OCI-LY3 (cell line): ENCODE measurements at regions not wholly inside any gene's neighbourhood (a gene's known extent, or its start where the extent isn't known, plus 50 kb on each side); places are given as distances from the start of the nearest gene placed in this dataset.

Source experiments
- H2AFZ ChIP-seq: fragments of 200-600, 300-600 bp; shearing (Covaris generic); 2 replicates; pipeline ENCODE4 v1.6.0; 2014; ENCODE audit warnings: antibody characterized with exemption, low read depth, low read length
- H3K27ac ChIP-seq: fragments of 200-600, 300-600 bp; sonication (generic); 2 replicates; pipeline ENCODE4 v1.5.1; 2014; ENCODE audit warnings: mild to moderate bottlenecking, low read length, moderate library complexity, mixed read lengths
- H3K27me3 ChIP-seq: fragments of 200-600, 300-600 bp; sonication (generic); 2 replicates; pipeline ENCODE4 v1.6.1; 2014; ENCODE audit warnings: low read depth, low read length, mixed read lengths
- H3K36me3 ChIP-seq: fragments of 200-600, 300-600 bp; sonication (generic); replicated peaks from 2 replicates; pipeline ENCODE3; 2014; ENCODE audit warnings: low read depth, low read length, mixed read lengths
- H3K4me1 ChIP-seq: fragments of 300-600, 200-600 bp; sonication (generic); 2 replicates; pipeline ENCODE4 v1.6.1; 2014; ENCODE audit warnings: low read length, mixed read lengths
- H3K4me2 ChIP-seq: fragments of 200-600, 300-600 bp; sonication (generic); 2 replicates; pipeline ENCODE4 v1.6.1; 2014; ENCODE audit warnings: low read length, mixed read lengths
- H3K4me3 ChIP-seq: fragments of 300-600, 200-600 bp; sonication (generic); 2 replicates; pipeline ENCODE4 v1.5.1; 2014; ENCODE audit warnings: antibody characterized with exemption, mild to moderate bottlenecking, low read length, moderate library complexity
- H3K79me2 ChIP-seq: fragments of 300-600, 200-600 bp; shearing (Covaris generic); 2 replicates; pipeline ENCODE4 v1.6.1; 2014; ENCODE audit warnings: mild to moderate bottlenecking, low read length, mixed read lengths
- H3K9ac ChIP-seq: fragments of 300-600, 200-600 bp; shearing (Covaris generic); 2 replicates; pipeline ENCODE4 v1.6.0; 2014; ENCODE audit warnings: mild to moderate bottlenecking, low read length, moderate library complexity
- H3K9me3 ChIP-seq: fragments of 200-600, 300-600 bp; shearing (Covaris generic); 2 replicates; pipeline ENCODE4 v1.6.1; 2014; ENCODE audit warnings: low read length, mixed read lengths; ENCODE audit not compliant: insufficient read depth
- H4K20me1 ChIP-seq: fragments of 200-600, 300-600 bp; sonication (generic); 2 replicates; pipeline ENCODE4 v1.6.1; 2016; ENCODE audit warnings: low read length, mixed read lengths; ENCODE audit not compliant: insufficient read depth
- EZH2phosphoT487 ChIP-seq: fragments of 200-600 bp; shearing (Covaris generic); IDR thresholded peaks from 2 replicates; pipeline ENCODE4 v1.6.1; 2018; ENCODE audit warnings: antibody characterized with exemption, mixed run types, low read depth
- TF ChIP-seq, protein P1 (sequence below): fragments of 200-600, 300-600 bp; sonication (generic); IDR thresholded peaks from 2 replicates; pipeline ENCODE4 v1.5.1; 2014; ENCODE audit warnings: antibody characterized with exemption, low read length, low read depth

DNA sequence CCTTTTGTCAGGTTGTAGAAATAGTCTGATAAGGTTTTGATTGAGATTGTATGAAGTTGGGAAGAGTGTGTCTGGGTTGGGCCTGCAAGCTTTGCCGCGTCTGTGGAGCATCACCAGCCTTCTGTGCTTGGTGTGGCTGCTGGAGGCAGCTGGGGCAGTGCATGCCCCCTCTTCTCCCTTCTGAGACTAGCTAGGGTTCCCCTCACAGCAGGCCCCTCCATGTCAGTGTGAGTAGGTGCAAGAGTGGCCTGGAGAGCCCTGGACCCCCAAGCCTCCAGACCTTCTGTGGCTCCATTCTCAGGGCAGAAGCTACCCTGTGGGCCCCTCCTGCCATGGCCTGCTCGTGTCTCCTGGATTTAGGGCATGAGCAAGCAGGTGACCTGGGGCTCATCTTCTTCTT lies 914.2 kb downstream of the TBC1D22A start:
- Histone ChIP-seq H3K4me1 (no peaks in the 10 kb centered on the region), H3K9ac (no peak overlapping the region)

DNA sequence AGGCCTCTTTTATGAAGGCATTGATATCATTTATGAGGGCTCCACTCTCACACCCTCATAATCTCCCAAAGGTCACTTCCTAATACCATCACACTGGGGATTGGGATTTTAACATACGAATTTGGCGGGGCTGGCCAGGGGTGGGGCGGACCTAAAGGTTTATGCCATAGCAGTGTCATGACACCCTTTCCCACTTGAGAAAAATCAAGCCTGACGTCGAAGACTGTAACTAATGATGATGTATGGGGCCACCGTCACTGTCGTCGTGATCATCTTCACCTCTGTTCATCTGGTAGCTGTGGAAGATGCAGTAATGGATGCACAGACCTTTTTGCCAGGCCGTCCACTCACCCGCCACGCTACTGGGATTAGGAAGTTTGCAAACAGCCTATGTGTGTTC lies 912.1 kb downstream of the TBC1D22A start:
- Histone ChIP-seq H3K36me3 (no peaks in the 10 kb centered on the region), H3K9ac (no peak overlapping the region), H3K4me2 (no peak overlapping the region), H3K9me3 (no peaks in the 10 kb centered on the region), H2AFZ (no peak overlapping the region), H3K4me3 (no peak overlapping the region), H3K79me2 (no peaks in the 10 kb centered on the region), H3K4me1 (no peaks in the 10 kb centered on the region), H4K20me1 (no peaks in the 10 kb centered on the region), H3K27ac (no peak overlapping the region), H3K27me3 (no peaks in the 10 kb centered on the region)
- TF ChIP-seq, protein P1, sequence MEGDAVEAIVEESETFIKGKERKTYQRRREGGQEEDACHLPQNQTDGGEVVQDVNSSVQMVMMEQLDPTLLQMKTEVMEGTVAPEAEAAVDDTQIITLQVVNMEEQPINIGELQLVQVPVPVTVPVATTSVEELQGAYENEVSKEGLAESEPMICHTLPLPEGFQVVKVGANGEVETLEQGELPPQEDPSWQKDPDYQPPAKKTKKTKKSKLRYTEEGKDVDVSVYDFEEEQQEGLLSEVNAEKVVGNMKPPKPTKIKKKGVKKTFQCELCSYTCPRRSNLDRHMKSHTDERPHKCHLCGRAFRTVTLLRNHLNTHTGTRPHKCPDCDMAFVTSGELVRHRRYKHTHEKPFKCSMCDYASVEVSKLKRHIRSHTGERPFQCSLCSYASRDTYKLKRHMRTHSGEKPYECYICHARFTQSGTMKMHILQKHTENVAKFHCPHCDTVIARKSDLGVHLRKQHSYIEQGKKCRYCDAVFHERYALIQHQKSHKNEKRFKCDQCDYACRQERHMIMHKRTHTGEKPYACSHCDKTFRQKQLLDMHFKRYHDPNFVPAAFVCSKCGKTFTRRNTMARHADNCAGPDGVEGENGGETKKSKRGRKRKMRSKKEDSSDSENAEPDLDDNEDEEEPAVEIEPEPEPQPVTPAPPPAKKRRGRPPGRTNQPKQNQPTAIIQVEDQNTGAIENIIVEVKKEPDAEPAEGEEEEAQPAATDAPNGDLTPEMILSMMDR: no peak
- no peak for TF ChIP-seq EZH2phosphoT487

More for the DNA sequence above, 914.2 kb downstream of the TBC1D22A start:
- Histone ChIP-seq H3K9me3 (no peaks in the 10 kb centered on the region), H2AFZ (no peak overlapping the region), H4K20me1 (no peaks in the 10 kb centered on the region), H3K27me3 (no peaks in the 10 kb centered on the region), H3K4me3 (no peak overlapping the region), H3K27ac (no peak overlapping the region), H3K79me2 (no peaks in the 10 kb centered on the region), H3K36me3 (no peaks in the 10 kb centered on the region), H3K4me2 (no peak overlapping the region)
- TF ChIP-seq, protein P1: no peak
- no peak for TF ChIP-seq EZH2phosphoT487

DNA sequence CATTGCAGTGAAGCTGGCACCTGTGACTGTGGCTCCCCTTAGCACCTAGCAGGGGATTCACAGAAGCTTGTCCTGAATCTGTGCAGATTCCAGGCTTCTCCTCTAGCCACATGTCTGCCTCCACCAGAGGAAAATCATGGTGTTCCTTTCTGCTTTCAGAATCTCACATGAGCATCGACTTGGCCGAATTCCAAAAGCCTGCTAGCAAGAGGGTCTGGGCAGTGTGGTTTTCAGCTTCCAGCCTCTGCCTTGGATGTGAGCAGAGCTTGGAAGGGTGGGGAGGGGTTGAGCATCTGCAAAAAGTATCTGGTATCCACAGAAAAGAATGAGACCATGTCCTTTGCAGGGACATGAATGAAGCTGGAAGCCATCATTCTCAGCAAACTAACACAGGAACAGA lies 911.1 kb downstream of the TBC1D22A start:
- Histone ChIP-seq H3K27me3 (no peaks in the 10 kb centered on the region), H3K4me1 (no peaks in the 10 kb centered on the region), H3K9me3 (no peaks in the 10 kb centered on the region), H3K4me2 (no peak overlapping the region), H3K79me2 (no peaks in the 10 kb centered on the region), H3K36me3 (no peaks in the 10 kb centered on the region), H3K4me3 (no peak overlapping the region), H4K20me1 (no peaks in the 10 kb centered on the region), H3K9ac (no peak overlapping the region), H2AFZ (no peak overlapping the region), H3K27ac (no peak overlapping the region)
- TF ChIP-seq, protein P1: no peak
- no peak for TF ChIP-seq EZH2phosphoT487

DNA sequence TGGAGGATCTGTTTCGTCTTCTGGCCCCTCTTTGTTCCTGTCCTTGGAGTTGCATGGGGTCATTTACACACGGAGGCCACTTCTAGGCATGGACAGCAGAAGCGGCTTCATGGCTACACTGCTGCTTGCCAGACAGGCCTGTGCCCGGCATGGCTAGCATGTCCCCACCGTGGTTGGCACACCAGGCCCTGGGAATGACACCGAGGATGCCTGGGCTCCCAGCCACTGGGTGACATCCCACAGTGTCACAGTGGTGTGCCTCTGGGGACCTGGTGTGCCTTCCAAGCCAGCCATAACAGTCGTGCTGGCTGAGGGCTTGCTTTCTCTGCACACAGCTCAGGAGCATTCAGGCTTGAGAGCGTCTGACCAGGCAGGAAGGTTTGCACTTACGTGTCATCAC lies 910.1 kb downstream of the TBC1D22A start:
- Histone ChIP-seq H2AFZ (no peak overlapping the region), H3K9me3 (no peaks in the 10 kb centered on the region; the same call in 1 of the 2 replicates), H3K27me3 (no peaks in the 10 kb centered on the region; the same call in 1 of the 2 replicates), H3K36me3 (no peaks in the 10 kb centered on the region), H3K79me2 (no peaks in the 10 kb centered on the region), H3K4me1 (no peaks in the 10 kb centered on the region), H3K9ac (no peak overlapping the region), H3K27ac (no peak overlapping the region), H3K4me3 (no peak overlapping the region), H3K4me2 (no peak overlapping the region), H4K20me1 (no peaks in the 10 kb centered on the region)
- TF ChIP-seq, protein P1: no peak
- TF ChIP-seq EZH2phosphoT487: no peak
